ENCODE measurements at regions not wholly inside any gene's neighbourhood (a gene's known extent, or its start where the extent isn't known, plus 50 kb on each side); places are given as distances from the start of the nearest gene placed in this dataset.

GRCh38 chr10:36474456-36474855, 650.9 kb upstream of the ANKRD30A start:
- H3K79me2 ChIP-seq (ENCODE audit: control insufficient read depth, insufficient read depth, low read length) = no peaks in the 10 kb centered on the region
- no peaks in the 10 kb centered on the region for H3K9me3 ChIP-seq (ENCODE audit: control extremely low read depth in 1 of 3, control insufficient read depth in 2 of 3, insufficient read depth in 1 of 3, low read length in 2 of 3)
- WGBS (ENCODE audit: insufficient coverage) = 100% methylated on average over 2 of the region's 2 CpGs
- H3K9me3 Mint-ChIP-seq (ENCODE audit: insufficient read depth) = no peaks in the 10 kb centered on the region
- no peaks in the 10 kb centered on the region for H3K4me1 ChIP-seq (ENCODE audit: control insufficient read depth in 2 of 2, insufficient read depth in 2 of 2, low read length in 2 of 2)
- ATAC-seq (ENCODE audit: low read depth) = no peak
- H3K4me3 ChIP-seq (ENCODE audit: control extremely low read depth in 1 of 5, extremely low read depth in 1 of 5, insufficient read depth in 1 of 5, low read depth in 2 of 5, low read length in 4 of 5) = no peak overlapping the region
- intact Hi-C loops (cut with micrococcal nuclease) = no loop called here
- no peaks in the 10 kb centered on the region for H3K27me3 ChIP-seq (replicated peaks in 1 of 4; ENCODE audit: control extremely low read depth in 1 of 4, control insufficient read depth in 3 of 4, insufficient read depth in 4 of 4, low read length in 3 of 4)
- no peaks in the 10 kb centered on the region for H3K4me1 Mint-ChIP-seq
- no peaks in the 10 kb centered on the region for H4K20me1 ChIP-seq (ENCODE audit: control insufficient read depth, insufficient read depth, low read length, poor library complexity, severe bottlenecking)
- no peak overlapping the region for H3K4me3 Mint-ChIP-seq
- no peaks in the 10 kb centered on the region for H3K36me3 ChIP-seq (replicated peaks in 1 of 2; ENCODE audit: control extremely low read depth in 1 of 2, control insufficient read depth in 1 of 2, extremely low read depth in 1 of 2, insufficient read depth in 2 of 2, low read length in 1 of 2)
- no peak overlapping the region for H3K27ac ChIP-seq (ENCODE audit: low read length in 2 of 2)
- no peak for DNase-seq
- no peak overlapping the region for H2AFZ ChIP-seq (ENCODE audit: insufficient read depth, low read depth, low read length, poor library complexity, severe bottlenecking)
- H3K4me2 ChIP-seq (replicated peaks; ENCODE audit: low read depth, low read length, poor library complexity, severe bottlenecking) = no peak overlapping the region
- ChIA-PET POLR2A (no interaction called here), CTCF (no interaction called here)
- H3K27me3 Mint-ChIP-seq = no peaks in the 10 kb centered on the region
- H3K9ac ChIP-seq (ENCODE audit: low read length) = no peak overlapping the region
- H3K27ac Mint-ChIP-seq = no peak overlapping the region
- no peak for TF ChIP-seq CTCF (IDR thresholded peaks at IDR 0.05)
- no peak for TF ChIP-seq EZH2 (IDR thresholded peaks at IDR 0.05; ENCODE audit: borderline replicate concordance, insufficient read depth, low read depth, low read length, poor library complexity, severe bottlenecking)

GRCh38 chr10:36473122-36473521, 652.3 kb upstream of the ANKRD30A start:
- Mint-ChIP-seq H3K4me1 (no peaks in the 10 kb centered on the region), H3K9me3 (ENCODE audit: insufficient read depth) (no peaks in the 10 kb centered on the region), H3K27me3 (no peaks in the 10 kb centered on the region), H3K27ac (no peak overlapping the region), H3K4me3 (no peak overlapping the region)
- Histone ChIP-seq H3K4me2 (replicated peaks; ENCODE audit: low read depth, low read length, poor library complexity, severe bottlenecking) (no peak overlapping the region), H3K36me3 (replicated peaks in 1 of 2; ENCODE audit: control extremely low read depth in 1 of 2, control insufficient read depth in 1 of 2, extremely low read depth in 1 of 2, insufficient read depth in 2 of 2, low read length in 1 of 2) (no peaks in the 10 kb centered on the region), H3K4me3 (ENCODE audit: control extremely low read depth in 1 of 5, extremely low read depth in 1 of 5, insufficient read depth in 1 of 5, low read depth in 2 of 5, low read length in 4 of 5) (no peak overlapping the region), H3K27ac (ENCODE audit: low read length in 2 of 2) (no peak overlapping the region), H4K20me1 (ENCODE audit: control insufficient read depth, insufficient read depth, low read length, poor library complexity, severe bottlenecking) (no peaks in the 10 kb centered on the region), H3K27me3 (replicated peaks in 1 of 4; ENCODE audit: control extremely low read depth in 1 of 4, control insufficient read depth in 3 of 4, insufficient read depth in 4 of 4, low read length in 3 of 4) (no peaks in the 10 kb centered on the region), H2AFZ (ENCODE audit: insufficient read depth, low read depth, low read length, poor library complexity, severe bottlenecking) (no peak overlapping the region), H3K4me1 (ENCODE audit: control insufficient read depth in 2 of 2, insufficient read depth in 2 of 2, low read length in 2 of 2) (no peaks in the 10 kb centered on the region), H3K9ac (ENCODE audit: low read length) (no peak overlapping the region), H3K79me2 (ENCODE audit: control insufficient read depth, insufficient read depth, low read length) (no peaks in the 10 kb centered on the region), H3K9me3 (ENCODE audit: control extremely low read depth in 1 of 3, control insufficient read depth in 2 of 3, insufficient read depth in 1 of 3, low read length in 2 of 3) (no peaks in the 10 kb centered on the region)
- no peak for ATAC-seq (ENCODE audit: low read depth)
- no CpG with 5 or more reads among the region's 4 CpGs for WGBS (ENCODE audit: insufficient coverage)
- intact Hi-C loops (cut with micrococcal nuclease) = no loop called here
- no peak for TF ChIP-seq EZH2 (IDR thresholded peaks at IDR 0.05; ENCODE audit: borderline replicate concordance, insufficient read depth, low read depth, low read length, poor library complexity, severe bottlenecking)
- no peak for TF ChIP-seq CTCF (IDR thresholded peaks at IDR 0.05)
- no peak for DNase-seq
- ChIA-PET CTCF (no interaction called here), POLR2A (no interaction called here)

Data from B cell (primary cell).